HL-60 (cell line): ENCODE measurements at regions not wholly inside any gene's neighbourhood (a gene's known extent, or its start where the extent isn't known, plus 50 kb on each side); places are given as distances from the start of the nearest gene placed in this dataset.

Source experiments
- POLR2AphosphoS5 ChIP-seq: IDR thresholded peaks from 2 replicates; pipeline ENCODE4 v1.6.1; 2012; ENCODE audit warnings: low read depth
- TF ChIP-seq, protein P1 (sequence below): IDR thresholded peaks from 2 replicates; pipeline ENCODE4 v1.6.1; 2012; ENCODE audit warnings: low read depth; ENCODE audit not compliant: insufficient replicate concordance
- TF ChIP-seq, protein P2 (sequence below): IDR thresholded peaks from one replicate; pipeline ENCODE4 v1.5.1; 2011; ENCODE audit warnings: low read length, control low read depth, inconsistent platforms; ENCODE audit not compliant: insufficient read depth

DNA sequence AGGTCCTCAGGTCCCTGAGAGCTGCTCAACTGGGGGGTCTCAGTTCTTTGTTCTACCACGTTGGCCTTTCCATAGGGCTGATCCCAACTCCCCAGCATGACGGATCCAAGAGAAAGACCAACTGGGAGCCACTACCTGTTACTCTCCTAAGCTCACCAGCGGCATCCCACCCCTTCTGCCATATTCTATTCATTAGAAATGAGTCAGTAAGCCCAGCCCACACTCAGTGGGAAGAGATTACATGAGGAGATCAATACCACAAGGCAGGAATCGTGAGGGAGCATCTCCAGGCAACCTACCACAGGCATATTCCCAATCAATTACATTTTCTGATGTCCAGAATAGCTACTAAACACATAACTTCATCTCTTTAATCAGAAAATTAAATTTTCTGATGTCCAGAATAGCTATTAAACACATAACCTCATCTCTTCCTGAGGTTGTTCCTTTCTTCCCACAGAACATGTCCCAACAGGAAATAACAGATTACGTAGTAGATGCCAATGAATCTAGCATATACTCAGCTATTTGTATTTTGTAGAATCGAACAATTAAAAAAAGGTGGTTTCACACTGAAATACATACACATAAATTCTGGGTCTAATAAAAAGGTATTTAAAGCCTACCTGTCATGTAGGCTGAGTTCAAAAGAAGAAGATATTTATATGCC lies 708.1 kb upstream of the ARGLU1 start:
- no peak for TF ChIP-seq POLR2AphosphoS5
- TF ChIP-seq, protein P1, sequence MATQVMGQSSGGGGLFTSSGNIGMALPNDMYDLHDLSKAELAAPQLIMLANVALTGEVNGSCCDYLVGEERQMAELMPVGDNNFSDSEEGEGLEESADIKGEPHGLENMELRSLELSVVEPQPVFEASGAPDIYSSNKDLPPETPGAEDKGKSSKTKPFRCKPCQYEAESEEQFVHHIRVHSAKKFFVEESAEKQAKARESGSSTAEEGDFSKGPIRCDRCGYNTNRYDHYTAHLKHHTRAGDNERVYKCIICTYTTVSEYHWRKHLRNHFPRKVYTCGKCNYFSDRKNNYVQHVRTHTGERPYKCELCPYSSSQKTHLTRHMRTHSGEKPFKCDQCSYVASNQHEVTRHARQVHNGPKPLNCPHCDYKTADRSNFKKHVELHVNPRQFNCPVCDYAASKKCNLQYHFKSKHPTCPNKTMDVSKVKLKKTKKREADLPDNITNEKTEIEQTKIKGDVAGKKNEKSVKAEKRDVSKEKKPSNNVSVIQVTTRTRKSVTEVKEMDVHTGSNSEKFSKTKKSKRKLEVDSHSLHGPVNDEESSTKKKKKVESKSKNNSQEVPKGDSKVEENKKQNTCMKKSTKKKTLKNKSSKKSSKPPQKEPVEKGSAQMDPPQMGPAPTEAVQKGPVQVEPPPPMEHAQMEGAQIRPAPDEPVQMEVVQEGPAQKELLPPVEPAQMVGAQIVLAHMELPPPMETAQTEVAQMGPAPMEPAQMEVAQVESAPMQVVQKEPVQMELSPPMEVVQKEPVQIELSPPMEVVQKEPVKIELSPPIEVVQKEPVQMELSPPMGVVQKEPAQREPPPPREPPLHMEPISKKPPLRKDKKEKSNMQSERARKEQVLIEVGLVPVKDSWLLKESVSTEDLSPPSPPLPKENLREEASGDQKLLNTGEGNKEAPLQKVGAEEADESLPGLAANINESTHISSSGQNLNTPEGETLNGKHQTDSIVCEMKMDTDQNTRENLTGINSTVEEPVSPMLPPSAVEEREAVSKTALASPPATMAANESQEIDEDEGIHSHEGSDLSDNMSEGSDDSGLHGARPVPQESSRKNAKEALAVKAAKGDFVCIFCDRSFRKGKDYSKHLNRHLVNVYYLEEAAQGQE = no peak
- TF ChIP-seq, protein P2, sequence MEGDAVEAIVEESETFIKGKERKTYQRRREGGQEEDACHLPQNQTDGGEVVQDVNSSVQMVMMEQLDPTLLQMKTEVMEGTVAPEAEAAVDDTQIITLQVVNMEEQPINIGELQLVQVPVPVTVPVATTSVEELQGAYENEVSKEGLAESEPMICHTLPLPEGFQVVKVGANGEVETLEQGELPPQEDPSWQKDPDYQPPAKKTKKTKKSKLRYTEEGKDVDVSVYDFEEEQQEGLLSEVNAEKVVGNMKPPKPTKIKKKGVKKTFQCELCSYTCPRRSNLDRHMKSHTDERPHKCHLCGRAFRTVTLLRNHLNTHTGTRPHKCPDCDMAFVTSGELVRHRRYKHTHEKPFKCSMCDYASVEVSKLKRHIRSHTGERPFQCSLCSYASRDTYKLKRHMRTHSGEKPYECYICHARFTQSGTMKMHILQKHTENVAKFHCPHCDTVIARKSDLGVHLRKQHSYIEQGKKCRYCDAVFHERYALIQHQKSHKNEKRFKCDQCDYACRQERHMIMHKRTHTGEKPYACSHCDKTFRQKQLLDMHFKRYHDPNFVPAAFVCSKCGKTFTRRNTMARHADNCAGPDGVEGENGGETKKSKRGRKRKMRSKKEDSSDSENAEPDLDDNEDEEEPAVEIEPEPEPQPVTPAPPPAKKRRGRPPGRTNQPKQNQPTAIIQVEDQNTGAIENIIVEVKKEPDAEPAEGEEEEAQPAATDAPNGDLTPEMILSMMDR = no peak
